ENCODE measurements at regions not wholly inside any gene's neighbourhood (a gene's known extent, or its start where the extent isn't known, plus 50 kb on each side); places are given as distances from the start of the nearest gene placed in this dataset.
"Not testable (repeated sequence)": the region's sequence is repeated elsewhere in the genome, so short reads cannot be mapped to it uniquely, and the experiment has no call there.

- no peak for DNase-seq
Observed at GRCh38 chr11:28962502-28962901, 854.3 kb downstream of the METTL15 start.

- DNase-seq = no peak
Observed at GRCh38 chr11:28961726-28962125, 853.5 kb downstream of the METTL15 start.

GRCh38 chr11:28956446-28956845, 848.3 kb downstream of the METTL15 start:
- no peak for DNase-seq

GRCh38 chr11:28951191-28951590, 843.0 kb downstream of the METTL15 start:
- no peak for DNase-seq

GRCh38 chr11:28939381-28939780, 831.2 kb downstream of the METTL15 start:
- DNase-seq = no peak

- DNase-seq = no peak
Observed at GRCh38 chr11:28938091-28938490, 829.9 kb downstream of the METTL15 start.

- DNase-seq = no peak
Observed at GRCh38 chr11:28932940-28933339, 824.8 kb downstream of the METTL15 start.

- DNase-seq = no peak
Observed at GRCh38 chr11:28924004-28924403, 815.8 kb downstream of the METTL15 start.

- no peak for DNase-seq
Observed at GRCh38 chr11:28922386-28922981, 814.3 kb downstream of the METTL15 start.

- DNase-seq = no peak
Observed at GRCh38 chr11:28919194-28919593, 811.0 kb downstream of the METTL15 start.

GRCh38 chr11:28913883-28914282, 805.7 kb downstream of the METTL15 start:
- no peak for DNase-seq

GRCh38 chr11:28911829-28912228, 803.6 kb downstream of the METTL15 start:
- DNase-seq = no peak

- no peak for DNase-seq
Observed at GRCh38 chr11:28910926-28911325, 802.7 kb downstream of the METTL15 start.

GRCh38 chr11:28903716-28904115, 795.5 kb downstream of the METTL15 start:
- no peak for DNase-seq

- no peak for DNase-seq
Observed at GRCh38 chr11:28900427-28900826, 792.2 kb downstream of the METTL15 start.

- no peak for DNase-seq
Observed at GRCh38 chr11:28899706-28900105, 791.5 kb downstream of the METTL15 start.

GRCh38 chr11:28890601-28891040, 782.4 kb downstream of the METTL15 start:
- DNase-seq = not testable (repeated sequence)

- DNase-seq = no peak
Observed at GRCh38 chr11:28887681-28888080, 779.5 kb downstream of the METTL15 start.

GRCh38 chr11:28879869-28880268, 771.7 kb downstream of the METTL15 start:
- DNase-seq = no peak

GRCh38 chr11:28878025-28878424, 769.8 kb downstream of the METTL15 start:
- DNase-seq = no peak

- DNase-seq = no peak
Observed at GRCh38 chr11:28877340-28877739, 769.2 kb downstream of the METTL15 start.

GRCh38 chr11:28874706-28875105, 766.5 kb downstream of the METTL15 start:
- DNase-seq = no peak

- no peak for DNase-seq
Observed at GRCh38 chr11:28871090-28871489, 762.9 kb downstream of the METTL15 start.

- DNase-seq = no peak
Observed at GRCh38 chr11:28863422-28863821, 755.2 kb downstream of the METTL15 start.

- no peak for DNase-seq
Observed at GRCh38 chr11:28860893-28861292, 752.7 kb downstream of the METTL15 start.
